Aorta (tissue), 5 donors: ENCODE measurements at regions not wholly inside any gene's neighbourhood (a gene's known extent, or its start where the extent isn't known, plus 50 kb on each side); places are given as distances from the start of the nearest gene placed in this dataset.

Source experiments
- ATAC-seq: fragments of 200-7000 bp; cut with Tn5 transposase; one replicate; pipeline ENCODE4 v1.9.1; 2022; ENCODE audit warnings: moderate library complexity; ENCODE audit not compliant: low FRiP score
- DNase-seq, 2 donors: peaks; one replicate each; pipeline ENCODE4 v3.0.0-alpha.2; 2020
- H3K27ac ChIP-seq, 2 donors: one replicate each; pipeline ENCODE4 v1.5.1; 2013; ENCODE audit warnings: low read length in 2 of 2, mild to moderate bottlenecking in 2 of 2, moderate library complexity in 2 of 2, control low read depth in 1 of 2, inconsistent platforms in 1 of 2, low read depth in 1 of 2
- H3K27me3 ChIP-seq, 2 donors: one replicate each; pipeline ENCODE4 v1.6.1; 2013; ENCODE audit warnings: control low read depth in 1 of 2, low read length in 1 of 2, mild to moderate bottlenecking in 1 of 2, moderate library complexity in 1 of 2; ENCODE audit not compliant: insufficient read depth in 2 of 2, control insufficient read depth in 1 of 2
- H3K36me3 ChIP-seq, 2 donors: one replicate each; pipeline ENCODE4 v1.6.1; 2013; ENCODE audit warnings: control low read depth in 1 of 2, low read length in 1 of 2, mild to moderate bottlenecking in 1 of 2; ENCODE audit not compliant: insufficient read depth in 2 of 2, control insufficient read depth in 1 of 2
- H3K4me1 ChIP-seq, 2 donors: one replicate each; pipeline ENCODE4 v1.6.1; 2013; ENCODE audit warnings: low read length in 2 of 2, control low read depth in 1 of 2, mild to moderate bottlenecking in 1 of 2, moderate library complexity in 1 of 2; ENCODE audit not compliant: insufficient read depth in 2 of 2, control insufficient read depth in 1 of 2
- H3K4me3 ChIP-seq, 2 donors: one replicate each; pipeline ENCODE4 v1.5.1; 2013; ENCODE audit warnings: low read length in 2 of 2, control low read depth in 1 of 2, mild to moderate bottlenecking in 1 of 2
- H3K9me3 ChIP-seq: one replicate; pipeline ENCODE4 v1.6.1; 2013; ENCODE audit warnings: mild to moderate bottlenecking, low read length; ENCODE audit not compliant: control insufficient read depth
- WGBS, 2 donors: extraction: QIAGEN DNeasy Blood & Tissue Kit; methylation state at CpG; one replicate each; pipeline ENCODE4 v1.1.7; 2013; 5-methylcytosine and 5-hydroxymethylcytosine counted together
- intact Hi-C, 2 donors: fragments of 100-400 bp; cut with DNase I; formaldehyde crosslinking; loops; one replicate each; pipeline versions ENCODE4 v1.14.2 to v1.15.0; 2022
- donor health status: healthy with polysubstance abuse.
- donor health status: Bipolar disorder and iron deficiency.
- donor health status: DM: no; HTN: no; CAD: no.
- donor health status: DM: no; HTN: no; CAD: no.
- donor health status: DM: yes; HTN: yes; CAD: no.

GRCh38 chr16:79672524-79672923, 72.0 kb upstream of the MAF start:
- no peak for DNase-seq
- Histone ChIP-seq H3K27ac (no peak overlapping the region), H3K4me1 (peaks cover 1 to 11% of the 10 kb centered on the region in 2 donors), H3K27me3 (no peaks in the 10 kb centered on the region), H3K9me3 (no peaks in the 10 kb centered on the region), H3K4me3 (no peak overlapping the region), H3K36me3 (no peaks in the 10 kb centered on the region)
- WGBS, 2 donors, result 85 to 88% methylated on average over 2 of the region's 2 CpGs
- intact Hi-C loops, result loop anchor here (5.0 kb wide), 2 partner anchors 35 to 45 kb away; no protein-coding TSS in a partner anchor
- ATAC-seq, result no peak

GRCh38 chr16:79668502-79668901, 68.0 kb upstream of the MAF start:
- Histone ChIP-seq H3K27ac (no peak overlapping the region), H3K4me3 (no peak overlapping the region), H3K36me3 (no peaks in the 10 kb centered on the region), H3K27me3 (no peaks in the 10 kb centered on the region), H3K9me3 (no peaks in the 10 kb centered on the region), H3K4me1 (peaks cover 0 to 9% of the 10 kb centered on the region in 2 donors)
- DNase-seq (no peak), ATAC-seq (no peak)
- WGBS, 2 donors, result 90 to 96% methylated on average over 4 of the region's 4 CpGs
- intact Hi-C loops, result no loop called here

- Histone ChIP-seq H3K36me3 (no peaks in the 10 kb centered on the region), H3K27ac (no peak overlapping the region), H3K9me3 (no peaks in the 10 kb centered on the region), H3K4me1 (no peaks in the 10 kb centered on the region), H3K4me3 (no peak overlapping the region), H3K27me3 (no peaks in the 10 kb centered on the region)
- 90 to 94% methylated on average over 3 of the region's 3 CpGs for WGBS, 2 donors
- intact Hi-C loops, result no loop called here
- DNase-seq (no peak), ATAC-seq (no peak)
Measured at GRCh38 chr16:79665970-79666369, 65.4 kb upstream of the MAF start.

- Histone ChIP-seq H3K4me3 (no peak overlapping the region), H3K27me3 (no peaks in the 10 kb centered on the region), H3K9me3 (no peaks in the 10 kb centered on the region), H3K27ac (no peak overlapping the region), H3K4me1 (no peaks in the 10 kb centered on the region), H3K36me3 (no peaks in the 10 kb centered on the region)
- no peak for DNase-seq
- no peak for ATAC-seq
- WGBS, 2 donors, result 36 to 39% methylated on average over 1 of the region's 1 CpG
- intact Hi-C loops, result no loop called here
Measured at GRCh38 chr16:79664407-79664806, 63.9 kb upstream of the MAF start.

- intact Hi-C loops, result loop anchor here in 1 of 2 donors (1.0 kb wide), 1 partner anchor 58 kb away; no protein-coding TSS in a partner anchor
- H3K4me1 ChIP-seq, result no peaks in the 10 kb centered on the region
- H3K27ac ChIP-seq, result no peak overlapping the region
- no peak overlapping the region for H3K4me3 ChIP-seq
- WGBS, 2 donors, result 95 to 98% methylated on average over 5 of the region's 5 CpGs
- ATAC-seq, result no peak
- no peaks in the 10 kb centered on the region for H3K9me3 ChIP-seq
- H3K36me3 ChIP-seq, result no peaks in the 10 kb centered on the region
- no peak for DNase-seq
- H3K27me3 ChIP-seq, result no peaks in the 10 kb centered on the region
Measured at GRCh38 chr16:79662669-79663313, 62.3 kb upstream of the MAF start.

GRCh38 chr16:79662122-79662521, 61.6 kb upstream of the MAF start:
- ATAC-seq (no peak), DNase-seq (no peak)
- Histone ChIP-seq H3K27me3 (no peaks in the 10 kb centered on the region), H3K4me3 (no peak overlapping the region), H3K9me3 (no peaks in the 10 kb centered on the region), H3K4me1 (no peaks in the 10 kb centered on the region), H3K27ac (no peak overlapping the region), H3K36me3 (no peaks in the 10 kb centered on the region)
- intact Hi-C loops, result no loop called here
- 99 to 100% methylated on average over 1 of the region's 1 CpG for WGBS, 2 donors

GRCh38 chr16:79661578-79661977, 61.0 kb upstream of the MAF start:
- no peaks in the 10 kb centered on the region for H3K27me3 ChIP-seq
- no peaks in the 10 kb centered on the region for H3K4me1 ChIP-seq
- WGBS, 2 donors, result 73 to 74% methylated on average over 5 of the region's 5 CpGs
- H3K9me3 ChIP-seq, result no peaks in the 10 kb centered on the region
- ATAC-seq (no peak), DNase-seq (no peak)
- intact Hi-C loops, result no loop called here
- H3K27ac ChIP-seq, result no peak overlapping the region
- H3K4me3 ChIP-seq, result no peak overlapping the region
- no peaks in the 10 kb centered on the region for H3K36me3 ChIP-seq

GRCh38 chr16:79659344-79659743, 58.8 kb upstream of the MAF start:
- no peaks in the 10 kb centered on the region for H3K4me1 ChIP-seq
- no peak overlapping the region for H3K4me3 ChIP-seq
- DNase-seq (no peak), ATAC-seq (no peak)
- no peaks in the 10 kb centered on the region for H3K27me3 ChIP-seq
- H3K9me3 ChIP-seq, result no peaks in the 10 kb centered on the region
- H3K27ac ChIP-seq, result no peak overlapping the region
- intact Hi-C loops, result no loop called here
- no peaks in the 10 kb centered on the region for H3K36me3 ChIP-seq
- WGBS, 2 donors, result 50 to 55% methylated on average over 5 of the region's 5 CpGs

- Histone ChIP-seq H3K36me3 (no peaks in the 10 kb centered on the region), H3K9me3 (no peaks in the 10 kb centered on the region), H3K4me3 (no peak overlapping the region), H3K4me1 (no peaks in the 10 kb centered on the region), H3K27me3 (no peaks in the 10 kb centered on the region), H3K27ac (no peak overlapping the region)
- ATAC-seq (no peak), DNase-seq (no peak)
- intact Hi-C loops, result no loop called here
- 90% methylated on average over 22 of the region's 22 CpGs for WGBS, 2 donors
Measured at GRCh38 chr16:79658301-79659033, 57.9 kb upstream of the MAF start.
